SK-N-SH (cell line): ENCODE measurements at regions not wholly inside any gene's neighbourhood (a gene's known extent, or its start where the extent isn't known, plus 50 kb on each side); places are given as distances from the start of the nearest gene placed in this dataset.
"Not testable (repeated sequence)": the region's sequence is repeated elsewhere in the genome, so short reads cannot be mapped to it uniquely, and the experiment has no call there.

ENCODE experiments used
- CTCF ChIA-PET: fragments of 300-600, 350-600 bp; formaldehyde crosslinking; extraction: SDS; loops from one replicate; lab custom pipeline; 2021; lab: Yijun Ruan, JAX
- POLR2A ChIA-PET: fragments of 350-600 bp; sonication (Branson Sonifier 250); formaldehyde crosslinking; extraction: SDS; loops from one replicate; lab custom pipeline; 2020; ENCODE audit warnings: antibody characterized with exemption, inconsistent platforms; lab: Yijun Ruan, JAX
- DNase-seq: peaks from one replicate; pipeline ENCODE4 v3.0.0; 2012
- H2AFZ ChIP-seq: fragments of 200-600 bp; sonication (generic); 2 replicates; pipeline ENCODE4 v1.8.1; 2016; ENCODE audit warnings: antibody characterized with exemption, mild to moderate bottlenecking, low read depth
- H3F3A ChIP-seq: fragments of 200-600 bp; sonication (generic); replicated peaks from 2 replicates; pipeline ENCODE3; 2016; ENCODE audit warnings: antibody characterized with exemption, mild to moderate bottlenecking; ENCODE audit not compliant: insufficient read depth
- H3K27ac ChIP-seq, 2 experiments: fragments of 200-500 bp in 1 of 2; fragments of 200-600 bp in 1 of 2; sonication (Bioruptor generic) in 1 of 2; sonication (generic), shearing (Covaris generic) in 1 of 2; 2 replicates each; pipeline versions ENCODE4 v1.5.1 to v1.6.1; 2014 to 2016; ENCODE audit warnings: low read depth in 2 of 2, inconsistent platforms in 1 of 2, low read length in 1 of 2, mild to moderate bottlenecking in 1 of 2, mixed read lengths in 1 of 2
- H3K27me3 ChIP-seq: fragments of 200-600 bp; sonication (generic), shearing (Covaris generic); 2 replicates; pipeline ENCODE4 v1.6.1; 2016; ENCODE audit warnings: mixed run types; ENCODE audit not compliant: insufficient read depth
- H3K36me3 ChIP-seq, 2 experiments: fragments of 200-500 bp in 1 of 2; fragments of 200-600 bp in 1 of 2; sonication (Bioruptor generic) in 1 of 2; sonication (generic) in 1 of 2; replicated peaks in 1 of 2; 2 replicates each; pipeline versions ENCODE3 to v1.5.1; 2014 to 2016; ENCODE audit warnings: low read length in 1 of 2, mild to moderate bottlenecking in 1 of 2; ENCODE audit not compliant: insufficient read depth in 2 of 2, control insufficient read depth in 1 of 2
- H3K4me1 ChIP-seq, 2 experiments: fragments of 200-500 bp in 1 of 2; fragments of 200-600 bp in 1 of 2; sonication (Bioruptor generic) in 1 of 2; sonication (generic), shearing (Covaris generic) in 1 of 2; 2 replicates each; pipeline versions ENCODE4 v1.5.1 to v1.6.1; 2014 to 2016; ENCODE audit warnings: low read depth in 1 of 2, low read length in 1 of 2, mixed run types in 1 of 2; ENCODE audit not compliant: insufficient read depth in 2 of 2, control insufficient read depth in 1 of 2
- H3K4me2 ChIP-seq: fragments of 200-600 bp; sonication (generic), shearing (Covaris generic); 2 replicates; pipeline ENCODE4 v1.6.1; 2017; ENCODE audit warnings: mixed run types
- H3K4me3 ChIP-seq, 2 experiments: fragments of 200-500 bp in 1 of 2; fragments of 200-600 bp in 1 of 2; sonication (Bioruptor generic) in 1 of 2; sonication (generic), shearing (Covaris generic) in 1 of 2; 2 replicates each; pipeline versions ENCODE4 v1.5.1 to v1.8.1; 2014 to 2016; ENCODE audit warnings: low read depth in 2 of 2, inconsistent platforms in 1 of 2, low read length in 1 of 2, mild to moderate bottlenecking in 1 of 2, mixed read lengths in 1 of 2, moderate library complexity in 1 of 2
- H3K79me2 ChIP-seq: fragments of 200-600 bp; sonication (generic); 2 replicates; pipeline ENCODE4 v1.8.1; 2017; ENCODE audit warnings: mild to moderate bottlenecking; ENCODE audit not compliant: insufficient read depth
- H3K9ac ChIP-seq: fragments of 200-600 bp; sonication (generic); 2 replicates; pipeline ENCODE4 v1.6.1; 2017; ENCODE audit warnings: mixed run types
- H3K9me2 ChIP-seq: fragments of 200-600 bp; sonication (generic); 2 replicates; pipeline ENCODE4 v1.6.1; 2017; ENCODE audit warnings: mixed run types
- H3K9me3 ChIP-seq: fragments of 200-600 bp; sonication (generic); 2 replicates; pipeline ENCODE4 v1.6.1; 2017; ENCODE audit warnings: mixed run types, mild to moderate bottlenecking, moderate library complexity
- H4K20me1 ChIP-seq: fragments of 200-600 bp; sonication (generic); 2 replicates; pipeline ENCODE4 v1.6.1; 2017; ENCODE audit warnings: mild to moderate bottlenecking, mixed run types; ENCODE audit not compliant: insufficient read depth
- CTCF ChIP-seq: fragments of 200-600 bp; sonication (generic); IDR thresholded peaks from 2 replicates; pipeline ENCODE4 v1.6.1; 2017; ENCODE audit warnings: antibody characterized with exemption, mild to moderate bottlenecking, moderate library complexity
- ELF1 ChIP-seq: IDR thresholded peaks from 2 replicates; pipeline ENCODE4 v1.4.0; 2012
- GABPA ChIP-seq: IDR thresholded peaks from 2 replicates; pipeline ENCODE4 v1.4.0; 2012; ENCODE audit warnings: low read depth, mild to moderate bottlenecking
- IRF3 ChIP-seq: fragments of 150-350 bp; IDR thresholded peaks from 2 replicates; pipeline ENCODE4 v1.6.1; 2016; ENCODE audit warnings: mild to moderate bottlenecking, low read depth, low read length
- JUND ChIP-seq: IDR thresholded peaks from 2 replicates; pipeline ENCODE4 v1.4.0; 2012
- MEF2A ChIP-seq: IDR thresholded peaks from 2 replicates; pipeline ENCODE4 v1.4.0; 2012; ENCODE audit warnings: low read depth, borderline replicate concordance
- NRF1 ChIP-seq: IDR thresholded peaks from 2 replicates; pipeline ENCODE4 v1.6.1; 2012; ENCODE audit warnings: low read depth, mild to moderate bottlenecking, low read length
- RXRA ChIP-seq: IDR thresholded peaks from 2 replicates; pipeline ENCODE4 v1.4.0; 2012; ENCODE audit warnings: low read depth, mild to moderate bottlenecking, borderline replicate concordance
- WGBS: methylation state at CpG from one replicate; pipeline ENCODE4 v1.1.6; 2017; ENCODE audit warnings: low lambda C conversion rate; 5-methylcytosine and 5-hydroxymethylcytosine counted together
- TF ChIP-seq, protein P1 (sequence below): IDR thresholded peaks from 2 replicates; pipeline ENCODE4 v1.4.0; 2012; ENCODE audit warnings: low read depth, borderline replicate concordance

DNA sequence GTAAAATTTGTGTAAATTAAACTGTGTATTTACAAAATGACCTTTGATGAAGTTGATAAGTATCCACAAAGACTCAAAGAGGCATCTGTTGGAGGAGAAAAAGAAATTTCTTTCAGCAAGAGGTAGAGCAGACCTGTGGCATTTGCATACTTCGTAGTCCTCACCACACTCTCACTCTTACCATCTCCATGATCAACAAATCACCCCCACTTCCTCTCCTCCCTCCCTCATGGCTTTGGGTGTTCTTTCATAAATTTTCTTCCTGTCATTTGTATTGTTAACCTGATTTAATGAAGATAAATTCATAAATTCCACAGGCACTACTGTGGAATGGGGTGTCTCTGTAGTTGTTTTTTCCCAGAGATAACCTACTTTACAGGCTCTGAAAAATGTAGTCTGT lies 366.5 kb downstream of the ZNF674 start:
- Histone ChIP-seq H3K9me2 (no peaks in the 10 kb centered on the region), H3K9me3 (no peaks in the 10 kb centered on the region), H2AFZ (no peak overlapping the region), H3K9ac (no peak overlapping the region), H3K36me3 (no peaks in the 10 kb centered on the region), H3K27me3 (no peaks in the 10 kb centered on the region), H3F3A (no peaks in the 10 kb centered on the region), H3K79me2 (no peaks in the 10 kb centered on the region), H3K4me3 (no peak overlapping the region), H4K20me1 (no peaks in the 10 kb centered on the region), H3K4me2 (no peak overlapping the region), H3K27ac (no peak overlapping the region), H3K4me1 (no peaks in the 10 kb centered on the region; a peak in 2 of 4 replicates)
- DNase-seq, result no peak
- ChIA-PET CTCF (no interaction called here), POLR2A (no interaction called here)
- TF ChIP-seq NRF1, result no peak
- TF ChIP-seq GABPA, result no peak
- TF ChIP-seq JUND, result no peak
- TF ChIP-seq RXRA, result no peak
- no peak for TF ChIP-seq IRF3
- no peak for TF ChIP-seq ELF1
- TF ChIP-seq MEF2A, result no peak
- TF ChIP-seq CTCF, result no peak
- WGBS, result 0% methylated on average over 1 of the region's 1 CpG

- Histone ChIP-seq H3K9me3 (no peaks in the 10 kb centered on the region), H3K9ac (no peak overlapping the region), H2AFZ (no peak overlapping the region), H4K20me1 (no peaks in the 10 kb centered on the region), H3K4me2 (no peak overlapping the region), H3K9me2 (no peaks in the 10 kb centered on the region), H3K4me3 (no peak overlapping the region), H3K36me3 (no peaks in the 10 kb centered on the region), H3K27me3 (no peaks in the 10 kb centered on the region; the same call in 1 of the 2 replicates), H3K27ac (no peak overlapping the region), H3K79me2 (no peaks in the 10 kb centered on the region), H3F3A (no peaks in the 10 kb centered on the region), H3K4me1 (no peaks in the 10 kb centered on the region)
- ChIA-PET POLR2A (no interaction called here), CTCF (no interaction called here)
- TF ChIP-seq, protein P1, sequence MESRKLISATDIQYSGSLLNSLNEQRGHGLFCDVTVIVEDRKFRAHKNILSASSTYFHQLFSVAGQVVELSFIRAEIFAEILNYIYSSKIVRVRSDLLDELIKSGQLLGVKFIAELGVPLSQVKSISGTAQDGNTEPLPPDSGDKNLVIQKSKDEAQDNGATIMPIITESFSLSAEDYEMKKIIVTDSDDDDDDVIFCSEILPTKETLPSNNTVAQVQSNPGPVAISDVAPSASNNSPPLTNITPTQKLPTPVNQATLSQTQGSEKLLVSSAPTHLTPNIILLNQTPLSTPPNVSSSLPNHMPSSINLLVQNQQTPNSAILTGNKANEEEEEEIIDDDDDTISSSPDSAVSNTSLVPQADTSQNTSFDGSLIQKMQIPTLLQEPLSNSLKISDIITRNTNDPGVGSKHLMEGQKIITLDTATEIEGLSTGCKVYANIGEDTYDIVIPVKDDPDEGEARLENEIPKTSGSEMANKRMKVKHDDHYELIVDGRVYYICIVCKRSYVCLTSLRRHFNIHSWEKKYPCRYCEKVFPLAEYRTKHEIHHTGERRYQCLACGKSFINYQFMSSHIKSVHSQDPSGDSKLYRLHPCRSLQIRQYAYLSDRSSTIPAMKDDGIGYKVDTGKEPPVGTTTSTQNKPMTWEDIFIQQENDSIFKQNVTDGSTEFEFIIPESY, result no peak
- no peak for DNase-seq
These were observed 372.1 kb downstream of the ZNF674 start for GRCh38 chrX:46173159-46173558.

DNA sequence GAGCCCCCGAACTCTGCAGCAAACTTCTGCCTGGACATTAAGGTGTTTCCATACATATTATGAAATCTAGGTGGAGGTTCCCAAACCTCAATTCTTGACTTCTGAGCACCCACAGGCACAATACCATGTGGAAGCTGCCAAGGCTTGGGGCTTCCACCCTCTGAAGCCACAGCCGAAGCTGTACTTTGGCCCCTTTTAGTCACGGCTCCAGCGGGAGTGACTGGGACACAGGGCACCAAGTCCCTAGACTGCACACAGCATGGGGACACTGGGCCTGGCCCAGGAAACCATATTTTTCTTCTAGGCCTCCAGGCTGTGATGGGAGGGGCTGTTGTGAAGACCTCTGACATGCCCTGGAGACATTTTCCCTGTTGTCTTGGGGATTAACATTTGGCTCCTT lies 373.8 kb downstream of the ZNF674 start:
- WGBS, result 27% methylated on average over 4 of the region's 4 CpGs
- H3K79me2 ChIP-seq, H2AFZ ChIP-seq, CTCF ChIA-PET, H3K4me1 ChIP-seq, DNase-seq, POLR2A ChIA-PET, H3K9me3 ChIP-seq, H3K9me2 ChIP-seq, H3K4me2 ChIP-seq, H3K9ac ChIP-seq, H3K36me3 ChIP-seq, H4K20me1 ChIP-seq, H3K27ac ChIP-seq, H3K4me3 ChIP-seq, H3K27me3 ChIP-seq, H3F3A ChIP-seq: not testable (repeated sequence)
